ENCODE measurements at regions not wholly inside any gene's neighbourhood (a gene's known extent, or its start where the extent isn't known, plus 50 kb on each side); places are given as distances from the start of the nearest gene placed in this dataset.

DNA sequence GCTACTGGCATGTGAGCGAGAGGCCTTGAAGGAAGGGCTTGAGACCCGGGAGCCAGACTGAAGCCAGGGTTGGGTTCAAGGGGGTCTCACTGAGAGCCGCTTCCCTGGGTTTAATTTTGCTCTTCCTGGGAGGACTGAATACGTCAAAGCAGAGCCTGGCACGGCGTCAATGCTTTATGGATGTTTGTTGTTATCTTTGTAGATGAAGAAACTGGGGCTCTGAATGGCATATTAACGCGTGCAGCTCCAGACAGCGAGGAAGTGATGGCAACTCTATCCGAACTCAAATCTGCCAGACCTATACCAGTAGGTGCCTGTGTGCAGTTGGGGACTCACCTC, 152.8 kb upstream of the PARP11 start:
- DNase-seq (ENCODE audit: low read depth, low spot score): no peak

DNA sequence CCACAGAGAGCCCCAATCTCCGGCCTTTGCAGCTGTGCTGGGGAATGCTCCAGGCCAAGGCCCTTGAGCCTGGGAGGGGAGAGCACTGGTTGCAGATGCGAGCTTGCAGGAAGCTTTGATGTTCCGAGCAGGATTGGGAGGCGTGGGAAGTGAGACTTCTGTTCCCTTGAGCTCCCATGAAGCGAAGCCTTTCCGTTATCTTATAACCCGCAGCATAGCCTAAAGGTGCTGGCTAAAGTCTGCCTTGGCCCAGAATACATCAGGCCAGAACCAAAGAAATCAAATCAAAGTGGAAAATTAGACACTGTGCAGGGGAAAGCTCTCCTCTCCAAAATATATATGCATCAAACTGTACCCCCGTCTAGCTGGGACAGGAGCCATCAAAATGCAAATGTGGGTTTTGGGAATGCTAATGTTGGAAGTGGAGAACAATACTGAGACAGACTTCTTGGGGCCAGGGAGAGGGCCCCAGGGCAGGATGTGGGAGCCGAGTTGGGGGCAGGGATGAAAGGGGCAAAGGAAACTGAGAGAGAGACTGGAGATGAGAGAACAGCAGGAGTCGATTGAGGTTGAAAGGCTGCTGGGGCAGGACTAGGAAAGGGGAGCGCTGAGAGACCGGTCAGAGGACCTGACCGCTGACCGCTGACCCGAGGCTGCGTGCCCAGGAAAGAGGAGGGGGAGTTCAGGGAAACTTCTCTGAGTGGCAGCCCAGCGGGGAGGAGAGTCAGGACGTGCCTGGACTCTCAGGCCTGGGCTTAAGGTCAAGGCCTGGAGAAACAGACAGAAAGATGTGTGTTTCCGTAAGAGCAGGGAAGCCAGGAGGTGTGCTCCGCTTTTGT, 152.2 kb upstream of the PARP11 start:
- DNase-seq (ENCODE audit: low read depth, low spot score): no peak

DNA sequence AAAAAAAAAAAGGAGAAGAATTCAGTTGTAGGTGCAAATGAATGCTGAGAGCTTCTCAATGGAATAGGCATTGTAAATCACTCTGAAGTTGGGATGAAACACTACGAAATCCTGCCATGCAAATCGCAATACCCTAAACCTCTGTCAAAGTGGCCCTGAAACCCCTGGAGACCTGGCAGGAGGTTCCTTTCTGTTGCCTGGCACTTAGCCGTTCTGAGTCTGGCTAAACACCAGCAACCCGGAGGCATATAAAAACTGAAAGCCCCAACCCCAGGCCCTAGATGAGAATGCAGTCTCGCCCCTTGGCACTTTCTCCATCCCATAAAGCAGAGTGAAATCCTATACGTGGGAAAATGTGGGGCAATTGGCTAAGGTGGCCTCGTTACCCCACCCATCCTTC, 151.5 kb upstream of the PARP11 start:
- DNase-seq (ENCODE audit: low read depth, low spot score): no peak

DNA sequence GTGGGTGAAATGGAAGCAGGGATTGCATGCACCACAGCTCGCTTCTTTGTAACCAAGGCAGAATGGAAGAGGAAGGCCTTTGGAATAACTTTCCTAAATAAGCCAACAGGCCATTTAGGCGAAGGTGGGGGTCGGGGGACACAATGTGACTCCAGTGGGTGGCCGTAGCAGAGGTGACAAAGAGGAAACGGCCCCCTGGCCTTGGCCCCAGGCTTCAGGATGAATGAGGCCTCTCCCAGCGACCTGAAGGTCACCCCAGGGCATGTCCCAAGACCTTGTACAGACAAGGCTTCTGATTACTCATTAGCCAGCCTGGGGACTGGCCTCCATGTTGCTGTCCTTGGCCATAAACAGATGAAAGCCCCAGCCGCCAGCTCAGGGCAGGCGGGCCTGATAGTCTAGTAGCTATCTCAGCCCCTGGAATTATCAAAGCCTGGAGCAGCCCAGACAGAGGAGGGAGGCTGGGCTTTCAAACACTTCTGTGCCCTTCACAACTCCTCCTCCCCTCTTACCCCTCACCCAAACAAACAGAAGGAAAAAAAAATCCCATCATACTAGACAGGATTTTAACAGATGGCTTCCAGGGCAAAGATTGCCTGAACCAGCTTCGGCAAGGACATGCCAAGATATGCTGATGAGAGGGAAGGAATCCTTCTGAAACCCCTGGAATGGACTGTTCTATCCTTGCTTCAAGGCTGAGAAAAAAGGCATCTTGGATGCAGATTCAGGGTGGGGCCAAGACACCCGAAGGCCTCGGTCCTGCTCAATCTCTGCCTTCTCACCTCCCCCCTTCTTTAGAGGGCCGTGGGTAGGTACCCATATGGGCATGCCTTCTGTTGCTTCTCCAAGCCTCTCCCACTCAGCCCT, 142.3 kb upstream of the PARP11 start:
- DNase-seq (ENCODE audit: low read depth, low spot score): no peak

DNA sequence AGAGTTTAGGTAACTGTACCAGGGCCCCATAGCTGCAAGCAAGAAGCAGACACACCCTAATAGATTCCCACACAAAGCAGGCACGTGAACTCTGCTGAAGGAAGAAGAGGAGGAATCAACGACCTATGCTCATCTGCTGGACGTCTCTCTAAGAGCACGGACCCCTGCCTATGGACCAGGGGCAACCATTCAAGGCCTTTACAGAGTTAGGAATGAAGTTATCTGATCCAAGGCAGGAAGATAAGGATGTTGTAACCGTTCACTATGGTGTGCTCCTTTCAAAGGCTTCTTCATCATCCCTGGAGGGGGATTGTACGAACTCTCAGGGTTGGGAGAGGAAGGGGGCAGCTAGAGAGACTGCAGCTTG, 141.6 kb upstream of the PARP11 start:
- DNase-seq (ENCODE audit: low read depth, low spot score): no peak

DNA sequence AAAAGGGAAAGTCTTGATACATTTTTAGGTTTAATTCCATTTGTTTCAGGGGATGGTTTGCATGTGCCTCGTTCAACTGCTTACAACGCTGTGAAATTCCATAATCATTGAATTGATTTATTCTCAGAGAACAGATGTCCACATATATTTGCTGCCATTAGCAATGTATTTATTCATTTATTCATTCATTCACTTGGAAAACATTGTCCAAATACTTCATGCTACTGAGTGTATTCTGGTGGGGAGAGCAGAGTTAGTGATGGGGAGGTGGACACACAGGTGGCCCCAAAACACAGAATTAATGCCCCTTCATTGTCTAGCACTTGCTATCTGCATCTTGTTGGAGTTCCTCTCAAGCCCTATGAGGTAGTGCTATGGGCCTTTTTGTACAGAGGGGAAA, 141.2 kb upstream of the PARP11 start:
- DNase-seq (ENCODE audit: low read depth, low spot score): no peak

DNA sequence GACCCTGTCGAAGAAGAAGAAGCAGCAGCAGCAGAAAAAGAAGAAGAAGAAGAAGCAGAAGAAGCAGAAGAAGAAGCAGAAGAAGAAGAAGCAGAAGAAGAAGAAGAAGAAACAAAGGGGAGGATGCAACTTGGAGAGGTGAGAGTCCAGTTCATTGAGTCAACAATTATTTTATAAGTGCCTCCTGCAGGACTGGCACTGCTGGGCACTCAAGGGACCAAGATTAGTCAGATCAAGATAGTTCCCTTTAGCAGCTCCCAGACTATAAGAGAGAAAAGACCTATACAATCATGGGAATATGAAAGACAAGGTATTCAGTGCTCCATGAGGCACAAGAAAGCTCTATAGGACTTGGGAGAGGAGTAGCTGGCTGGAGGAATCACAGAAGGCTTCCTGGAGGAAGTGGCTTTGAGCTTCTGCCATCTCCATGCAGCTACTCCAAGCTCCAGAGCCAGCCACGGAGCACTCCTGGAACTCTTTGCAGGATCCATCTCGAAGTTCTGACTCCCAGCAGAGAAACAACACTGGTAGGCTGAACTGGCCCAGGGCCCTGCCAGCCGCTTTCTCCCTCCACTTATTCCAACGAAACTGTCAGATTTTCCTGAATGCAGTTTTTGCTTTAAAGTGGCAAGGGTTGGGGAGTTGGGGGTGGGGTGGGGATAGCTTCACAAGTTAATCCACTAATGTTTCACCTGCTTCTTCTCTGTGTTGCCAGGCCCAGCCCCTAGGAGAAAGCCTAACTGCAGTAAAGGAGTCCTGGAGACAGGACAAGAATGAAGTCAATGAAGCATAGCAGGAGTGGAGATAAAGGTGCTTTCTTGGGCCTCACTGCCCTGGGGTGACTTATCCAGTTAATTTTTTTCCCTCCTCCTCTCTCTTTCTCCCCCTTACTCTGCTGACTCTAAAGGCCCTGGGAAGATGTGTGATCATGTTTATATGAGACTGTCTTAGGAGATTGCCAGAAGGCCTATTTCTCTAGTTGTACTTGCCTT, 140.1 kb upstream of the PARP11 start:
- no peak for DNase-seq (ENCODE audit: low read depth, low spot score)

DNA sequence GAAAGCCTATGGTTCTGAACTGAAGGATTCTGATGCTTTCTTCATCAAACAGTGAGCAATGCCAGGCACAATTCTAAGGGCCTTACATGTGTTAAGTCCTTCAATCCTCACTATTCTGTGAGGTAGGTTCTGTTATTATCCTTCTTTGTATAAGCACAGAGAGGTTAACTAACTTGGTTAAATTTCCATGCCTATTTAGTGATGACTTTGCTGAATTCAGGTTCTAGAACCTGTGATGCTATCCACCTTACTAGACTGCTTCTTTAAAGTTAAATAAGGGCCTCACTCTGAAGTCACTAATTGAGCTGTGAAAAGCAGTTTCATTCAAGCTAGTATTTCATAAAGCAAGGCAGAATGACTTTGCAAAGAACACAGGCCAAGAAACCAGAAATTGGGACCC, 138.9 kb upstream of the PARP11 start:
- DNase-seq (ENCODE audit: low read depth, low spot score): no peak

DNA sequence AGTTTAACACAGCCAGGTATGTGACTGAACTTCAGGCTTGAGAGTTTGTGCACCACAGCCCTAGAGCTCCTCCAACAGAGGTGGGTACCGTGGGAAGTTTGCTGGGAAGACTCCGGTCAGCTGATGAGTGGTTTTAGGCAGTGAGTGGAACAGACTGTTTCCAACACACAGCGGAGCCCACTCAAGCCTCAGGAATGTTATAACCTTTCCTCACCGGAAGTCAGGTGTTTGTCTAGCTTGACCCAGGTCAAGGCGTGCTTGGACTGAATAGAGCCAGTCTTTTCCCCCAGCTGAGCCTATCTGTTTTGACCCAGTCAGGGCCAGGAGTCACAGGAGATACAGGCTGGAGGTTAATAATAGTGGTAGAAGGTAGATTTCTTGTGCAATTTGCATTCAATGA, 138.4 kb upstream of the PARP11 start:
- no peak for DNase-seq (ENCODE audit: low read depth, low spot score)

DNA sequence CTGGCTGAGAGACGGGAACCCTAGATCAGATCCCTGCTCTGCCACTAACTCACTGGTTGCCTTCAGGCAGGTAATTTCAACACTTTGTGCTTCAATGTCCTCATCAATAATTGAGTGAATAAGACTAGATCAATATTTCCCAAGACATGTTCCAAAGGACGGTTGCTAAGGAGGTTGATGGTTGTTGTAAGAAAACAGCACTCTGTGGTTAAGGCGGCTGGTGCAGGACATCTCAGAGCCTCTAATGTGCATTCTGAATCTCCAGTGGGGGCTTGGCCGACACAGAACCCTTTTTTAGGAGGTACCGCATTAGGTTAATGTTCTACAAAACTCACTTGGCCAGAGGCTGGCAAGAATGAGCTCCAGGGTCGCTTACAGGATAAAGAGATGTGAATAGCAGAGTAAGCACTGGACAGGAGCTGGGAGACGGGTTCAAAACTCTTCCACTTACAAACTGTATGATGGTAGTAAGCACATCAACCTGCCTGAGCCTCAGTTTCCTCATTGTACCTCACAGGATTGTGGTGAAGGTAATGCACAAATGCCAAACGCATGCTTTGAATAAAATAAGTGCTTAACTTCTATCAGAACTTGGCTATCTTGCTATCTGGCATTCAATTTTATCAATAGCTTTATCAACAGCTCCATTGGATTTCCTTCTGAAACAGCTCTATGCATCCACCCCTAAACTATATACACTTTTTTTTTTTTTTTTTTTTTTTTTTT, 136.9 kb upstream of the PARP11 start:
- DNase-seq (ENCODE audit: low read depth, low spot score): no peak

DNA sequence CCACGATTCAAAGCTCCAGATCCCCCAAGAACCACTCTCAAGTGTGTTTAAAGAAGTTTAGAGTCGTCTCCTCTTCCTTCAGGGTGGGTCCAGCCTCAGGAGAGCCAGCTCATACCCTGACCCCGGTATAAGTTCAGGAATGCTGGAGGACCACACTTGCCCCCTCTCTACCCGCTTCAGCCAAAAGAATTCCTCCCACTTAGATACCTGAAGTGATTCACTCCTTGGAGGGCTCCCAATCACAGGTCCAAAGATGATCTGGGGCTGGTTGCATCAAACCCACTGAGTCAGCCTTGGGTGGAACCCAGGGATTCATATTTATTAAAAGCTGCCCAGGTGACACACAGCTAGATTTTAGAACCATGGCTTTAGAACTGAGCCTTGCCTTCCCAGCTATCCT, 133.5 kb upstream of the PARP11 start:
- no peak for DNase-seq (ENCODE audit: low read depth, low spot score)

DNA sequence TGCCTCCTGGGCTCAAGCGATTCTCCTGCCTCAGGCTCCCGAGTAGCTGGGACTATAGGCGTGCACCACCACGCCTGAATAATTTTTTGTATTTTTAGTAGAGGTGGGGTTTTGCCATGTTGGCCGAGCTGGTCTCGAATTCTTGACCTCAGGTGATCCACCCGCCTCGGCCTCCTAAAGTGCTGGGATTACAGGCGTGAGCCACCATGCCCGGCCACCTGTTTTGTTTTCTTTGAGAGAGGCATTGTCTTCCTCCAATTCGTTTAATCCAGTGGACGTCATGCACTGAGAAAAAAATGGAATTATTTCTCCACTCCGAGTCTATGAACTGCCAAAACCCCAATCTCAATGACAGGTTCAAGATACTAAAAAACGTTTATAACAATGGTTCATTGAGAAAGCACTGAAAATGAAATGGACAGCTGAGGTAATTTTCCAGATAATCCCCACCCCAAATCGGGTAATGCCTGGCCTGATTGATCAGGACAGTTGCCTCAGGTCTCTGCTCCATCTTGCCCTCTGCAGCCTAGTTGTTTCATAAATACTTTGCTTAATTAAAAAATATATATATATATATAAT, 132.7 kb upstream of the PARP11 start:
- no peak for DNase-seq (ENCODE audit: low read depth, low spot score)

DNA sequence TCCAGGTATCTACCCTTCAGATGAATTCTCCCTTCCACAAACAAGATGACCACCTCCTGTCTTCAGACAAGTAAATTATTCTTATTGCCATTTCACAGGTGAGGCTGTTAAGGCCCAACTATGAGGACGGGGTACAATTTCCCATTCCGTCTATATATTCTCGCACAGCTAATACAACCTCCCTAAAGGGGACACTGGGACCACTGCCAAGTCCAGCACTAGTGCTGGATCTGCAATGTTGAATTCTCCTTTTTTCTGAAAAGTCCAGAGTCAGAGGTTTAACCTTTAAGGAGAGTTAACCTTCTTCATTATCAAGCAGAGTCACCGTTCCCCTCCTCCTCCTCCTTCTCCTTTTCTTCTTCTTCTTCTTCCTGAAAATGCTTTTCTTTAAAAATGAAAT, 130.4 kb upstream of the PARP11 start:
- DNase-seq (ENCODE audit: low read depth, low spot score): no peak

DNA sequence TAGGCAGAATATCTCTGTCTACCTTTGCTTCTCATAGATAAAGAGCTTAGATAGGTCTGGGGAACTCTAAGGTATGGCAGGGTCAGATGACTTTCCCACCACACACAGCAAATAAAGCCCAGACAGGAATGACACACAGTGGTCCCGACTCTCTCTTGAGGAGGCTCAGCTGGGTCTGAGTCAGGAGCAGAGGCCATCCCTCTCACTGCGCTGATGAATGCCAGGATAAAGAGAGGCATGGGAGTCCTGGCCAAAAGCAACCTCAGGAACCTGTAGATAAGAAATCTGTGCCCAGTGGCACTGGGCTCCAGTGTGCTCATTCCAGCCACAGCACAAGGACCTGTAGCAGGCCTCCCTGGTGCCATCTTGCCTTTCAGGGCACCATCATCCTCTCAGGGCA, 129.4 kb upstream of the PARP11 start:
- no peak for DNase-seq (ENCODE audit: low read depth, low spot score)

DNA sequence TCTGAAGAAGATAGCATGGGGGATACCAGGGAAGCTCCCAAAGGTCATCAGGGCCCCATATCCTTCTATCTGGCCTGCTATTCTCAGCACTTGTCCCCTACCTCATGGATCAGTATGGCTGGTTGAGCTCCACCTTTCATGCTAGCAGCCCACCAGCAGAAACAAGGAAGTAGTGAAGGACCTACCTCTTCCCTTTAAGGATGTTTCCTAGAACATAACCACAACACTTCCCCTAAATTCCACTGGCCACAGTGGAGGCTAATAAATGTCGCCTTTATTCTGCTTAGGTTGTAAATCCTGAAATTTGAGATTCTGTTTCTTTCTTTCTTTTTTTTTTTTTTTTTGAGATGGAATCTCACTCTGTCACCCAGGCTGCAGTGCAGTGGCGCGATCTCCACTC, 128.6 kb upstream of the PARP11 start:
- DNase-seq (ENCODE audit: low read depth, low spot score): no peak

DNA sequence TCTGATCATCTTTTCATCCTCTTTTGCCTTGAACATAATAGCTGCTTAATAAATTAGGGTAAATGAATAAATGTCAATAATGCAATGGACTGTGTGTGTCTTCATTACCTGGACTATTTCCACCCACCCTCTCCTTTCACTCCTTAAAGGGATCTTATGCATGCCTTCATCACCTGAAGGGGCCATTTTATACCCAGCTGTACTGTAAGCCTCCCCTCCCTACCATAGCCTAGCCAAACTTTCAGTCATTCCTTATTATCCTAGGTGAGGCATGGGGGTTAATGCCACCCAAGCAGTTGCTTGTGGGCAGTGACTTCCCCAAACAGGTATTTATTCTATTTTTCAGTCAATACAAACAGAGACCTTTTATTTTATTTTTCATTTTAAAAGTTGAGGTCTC, 127.8 kb upstream of the PARP11 start:
- DNase-seq (ENCODE audit: low read depth, low spot score): no peak

DNA sequence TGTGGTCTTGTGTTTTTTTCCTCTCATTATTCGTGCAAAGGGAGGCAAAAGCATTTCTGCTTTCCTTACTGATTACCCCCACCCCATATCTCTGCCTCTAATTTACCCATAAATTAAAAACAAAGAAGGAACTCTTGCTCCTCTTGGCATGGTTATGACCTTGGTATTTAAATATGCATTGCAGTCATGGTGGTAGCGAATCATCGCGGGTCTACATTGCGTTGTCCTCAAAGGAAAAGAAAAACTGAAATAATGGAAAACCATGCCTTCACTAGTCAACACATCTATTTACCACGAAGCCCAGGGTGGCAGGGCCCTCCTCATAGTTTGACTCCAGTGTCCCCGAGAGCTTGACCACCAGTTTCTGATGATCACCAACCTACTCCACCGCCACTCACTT, 126.7 kb upstream of the PARP11 start:
- DNase-seq (ENCODE audit: low read depth, low spot score): no peak

DNA sequence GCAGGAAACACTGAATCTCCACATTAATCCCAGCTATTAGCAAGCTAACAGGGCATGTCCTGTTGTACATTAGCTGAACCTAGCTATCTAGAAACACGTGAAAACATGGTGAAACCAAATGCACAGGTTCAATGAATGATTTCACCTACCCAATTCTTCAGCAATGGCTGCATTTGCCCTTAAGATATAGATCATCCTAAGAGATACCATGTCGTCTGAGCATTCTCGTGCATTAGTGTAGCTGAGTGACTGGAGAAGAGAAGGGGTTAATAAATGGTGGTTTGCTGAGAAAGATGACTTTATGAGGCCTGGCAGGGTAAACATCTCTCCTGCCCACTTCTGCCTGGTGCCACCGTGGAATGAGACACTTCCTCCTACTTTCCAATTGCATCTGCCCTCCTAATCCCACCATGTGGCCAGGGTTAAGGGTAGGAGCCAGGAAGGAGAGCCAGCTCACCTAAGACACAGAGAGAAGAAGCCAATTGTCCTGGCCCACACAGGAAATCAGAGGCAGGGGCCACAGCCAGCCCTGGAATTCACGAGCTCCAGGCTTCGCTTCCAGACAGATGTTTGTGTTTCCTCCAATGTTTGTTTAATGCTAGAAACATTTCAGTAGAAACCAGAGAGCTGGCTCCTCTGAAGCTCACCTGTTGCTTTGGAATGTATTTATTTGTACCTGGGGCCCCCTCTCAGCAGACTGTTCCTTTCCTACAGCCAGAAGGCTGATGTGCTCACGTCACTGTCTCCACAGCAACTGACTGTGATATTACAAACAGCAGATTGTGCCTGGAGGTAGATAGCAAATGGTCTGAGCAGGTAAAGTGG, 126.0 kb upstream of the PARP11 start:
- DNase-seq (ENCODE audit: low read depth, low spot score): no peak

DNA sequence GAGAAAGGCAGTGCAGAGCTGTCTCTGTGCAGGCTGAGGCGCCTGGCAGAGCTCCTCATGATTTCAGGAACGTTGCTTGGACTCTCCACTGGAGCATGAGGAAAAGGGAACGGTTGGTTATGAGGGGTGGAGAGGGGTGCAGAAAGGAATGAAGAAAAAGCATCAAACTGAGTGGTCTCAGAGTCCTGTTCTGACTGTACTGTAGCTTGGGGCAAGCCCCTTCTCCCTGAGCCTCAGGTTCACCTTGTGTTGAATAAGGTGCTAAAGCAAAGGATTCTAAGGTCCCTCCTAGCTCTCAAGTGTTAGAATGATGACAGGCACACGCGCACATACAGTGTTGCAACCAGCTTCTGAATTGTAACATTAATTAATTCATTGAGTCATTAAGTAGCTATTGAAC, 125.2 kb upstream of the PARP11 start:
- no peak for DNase-seq (ENCODE audit: low read depth, low spot score)

DNA sequence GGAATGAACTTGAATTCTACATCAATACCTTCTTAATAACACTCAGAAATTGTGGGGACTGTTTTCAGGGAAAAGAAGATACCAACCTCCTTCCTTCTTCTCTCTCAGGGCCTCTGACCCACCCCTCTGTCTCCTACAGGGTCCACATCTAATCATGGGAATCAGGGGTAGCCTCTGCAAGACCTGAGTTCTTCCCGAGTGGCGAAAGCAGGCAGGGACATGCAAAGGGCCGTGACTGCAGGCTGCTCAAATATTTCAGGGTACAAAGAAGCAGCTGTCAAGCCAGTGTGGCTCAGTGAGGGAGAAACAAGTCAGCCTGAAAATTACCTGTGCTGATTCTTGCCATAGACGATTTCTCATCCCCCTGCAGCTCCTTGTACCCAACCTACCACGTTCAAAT, 123.1 kb upstream of the PARP11 start:
- DNase-seq (ENCODE audit: low read depth, low spot score): no peak
